PC-3 (cell line): ENCODE measurements at regions not wholly inside any gene's neighbourhood (a gene's known extent, or its start where the extent isn't known, plus 50 kb on each side); places are given as distances from the start of the nearest gene placed in this dataset.

Experiments used
- ATAC-seq: fragments of 200-7000 bp; cut with Tn5 transposase; 2 replicates; pipeline ENCODE4 v1.9.1; 2020; ENCODE audit warnings: mild to moderate bottlenecking, moderate library complexity
- BruUV-seq: library from RNA; stranded (reverse); fragments of 400-500 nt; replicated peaks from 2 replicates; lab custom pipeline; 2021; lab: Mats Ljungman, UMichigan
- CTCF ChIA-PET: fragments of 300-600 bp; sonication (Branson Sonifier 250); formaldehyde crosslinking; loops from one replicate; lab custom pipeline; 2022; ENCODE audit warnings: antibody characterized with exemption; lab: Charles Lee
- POLR2A ChIA-PET: fragments of 300-600 bp; sonication (Branson Sonifier 250); formaldehyde crosslinking; loops from one replicate; lab custom pipeline; 2022; ENCODE audit warnings: antibody characterized with exemption; ENCODE audit not compliant: unreplicated experiment; lab: Charles Lee
- DNase-seq: peaks from one replicate; pipeline ENCODE4 v3.0.0-alpha.2; 2015
- H2AFZ ChIP-seq: fragments of 300-600 bp; sonication (generic); 2 replicates; pipeline ENCODE4 v1.6.0; 2016; ENCODE audit warnings: antibody characterized with exemption, low read length
- H3F3A ChIP-seq: fragments of 300-600 bp; sonication (generic); one replicate; pipeline ENCODE4 v1.6.0; 2017; ENCODE audit warnings: antibody characterized with exemption, low read length, control low read depth, mild to moderate bottlenecking; ENCODE audit not compliant: unreplicated experiment
- H3K27ac ChIP-seq: fragments of 300-600 bp; sonication (generic); 2 replicates; pipeline ENCODE4 v1.5.1; 2016; ENCODE audit warnings: mild to moderate bottlenecking, low read length
- H3K27me3 ChIP-seq: fragments of 300-600 bp; sonication (generic); 2 replicates; pipeline ENCODE4 v1.6.1; 2016; ENCODE audit warnings: low read length, mixed read lengths
- H3K36me3 ChIP-seq: fragments of 300-600 bp; sonication (generic); 2 replicates; pipeline ENCODE4 v1.6.1; 2016; ENCODE audit warnings: low read depth, mixed run types, low read length, mixed read lengths
- H3K4me1 ChIP-seq: fragments of 300-600 bp; sonication (generic); 2 replicates; pipeline ENCODE4 v1.5.1; 2016; ENCODE audit warnings: low read length; ENCODE audit not compliant: insufficient read depth
- H3K4me2 ChIP-seq: fragments of 300-600 bp; sonication (generic); 2 replicates; pipeline ENCODE4 v1.6.0; 2016; ENCODE audit warnings: low read length
- H3K4me3 ChIP-seq: fragments of 300-600 bp; sonication (generic); 2 replicates; pipeline ENCODE4 v1.5.1; 2016; ENCODE audit warnings: mild to moderate bottlenecking, low read length, mixed read lengths
- H3K79me2 ChIP-seq: fragments of 300-600 bp; sonication (generic); 2 replicates; pipeline ENCODE4 v1.6.1; 2017; ENCODE audit warnings: low read length, mixed read lengths
- H3K9ac ChIP-seq: fragments of 300-600 bp; sonication (generic); 2 replicates; pipeline ENCODE4 v1.6.0; 2016; ENCODE audit warnings: mild to moderate bottlenecking, low read length
- H3K9me2 ChIP-seq: fragments of 300-600 bp; sonication (generic); replicated peaks from 2 replicates; pipeline ENCODE4 v1.6.1; 2016; ENCODE audit warnings: mixed run types, low read length, mixed read lengths
- H3K9me3 ChIP-seq: fragments of 300-600 bp; sonication (generic); 2 replicates; pipeline ENCODE4 v1.6.1; 2016; ENCODE audit warnings: low read length, mixed read lengths
- H4K20me1 ChIP-seq: fragments of 300-600 bp; sonication (generic); 2 replicates; pipeline ENCODE4 v1.6.1; 2016; ENCODE audit warnings: low read length, mixed read lengths
- EZH2 ChIP-seq: fragments of 300-600 bp; sonication (generic); IDR thresholded peaks from one replicate; pipeline ENCODE4 v1.6.1; 2017; ENCODE audit warnings: antibody characterized with exemption, mild to moderate bottlenecking, low read length; ENCODE audit not compliant: unreplicated experiment
- EZH2phosphoT487 ChIP-seq: fragments of 300-600 bp; sonication (generic); IDR thresholded peaks from 2 replicates; pipeline ENCODE4 v1.6.1; 2018; ENCODE audit warnings: mild to moderate bottlenecking, antibody characterized with exemption, low read length, borderline replicate concordance
- intact Hi-C: fragments of 100-400 bp; cut with micrococcal nuclease; formaldehyde crosslinking; loops from 2 replicates; pipeline ENCODE4 v1.9.0; 2023
- TF ChIP-seq, protein P1 (sequence below): fragments of 300-600 bp; sonication (generic); conservative IDR thresholded peaks from 2 replicates; pipeline ENCODE4 v1.5.1; 2017; ENCODE audit warnings: antibody characterized with exemption, low read depth, mild to moderate bottlenecking, low read length

GRCh38 chr6:6751619-6752023 is 163.1 kb downstream of the LY86 start:
- ChIA-PET CTCF (no interaction called here), POLR2A (no interaction called here)
- H3K27me3 ChIP-seq, result no peaks in the 10 kb centered on the region
- intact Hi-C loops, result no loop called here
- H3K4me2 ChIP-seq, result no peak overlapping the region
- no peak overlapping the region for H3K9ac ChIP-seq
- no peak overlapping the region for H3K4me3 ChIP-seq
- ATAC-seq (no peak), DNase-seq (no peak)
- H3K9me2 ChIP-seq, result no peaks in the 10 kb centered on the region
- H3K4me1 ChIP-seq, result peaks cover 29% of the 10 kb centered on the region
- no TSS peak for BruUV-seq
- H3K36me3 ChIP-seq, result no peaks in the 10 kb centered on the region
- H2AFZ ChIP-seq, result no peak overlapping the region
- no peaks in the 10 kb centered on the region for H3K9me3 ChIP-seq
- no peak overlapping the region for H3K27ac ChIP-seq
- TF ChIP-seq EZH2phosphoT487 (no peak), EZH2 (no peak)
- TF ChIP-seq, protein P1, sequence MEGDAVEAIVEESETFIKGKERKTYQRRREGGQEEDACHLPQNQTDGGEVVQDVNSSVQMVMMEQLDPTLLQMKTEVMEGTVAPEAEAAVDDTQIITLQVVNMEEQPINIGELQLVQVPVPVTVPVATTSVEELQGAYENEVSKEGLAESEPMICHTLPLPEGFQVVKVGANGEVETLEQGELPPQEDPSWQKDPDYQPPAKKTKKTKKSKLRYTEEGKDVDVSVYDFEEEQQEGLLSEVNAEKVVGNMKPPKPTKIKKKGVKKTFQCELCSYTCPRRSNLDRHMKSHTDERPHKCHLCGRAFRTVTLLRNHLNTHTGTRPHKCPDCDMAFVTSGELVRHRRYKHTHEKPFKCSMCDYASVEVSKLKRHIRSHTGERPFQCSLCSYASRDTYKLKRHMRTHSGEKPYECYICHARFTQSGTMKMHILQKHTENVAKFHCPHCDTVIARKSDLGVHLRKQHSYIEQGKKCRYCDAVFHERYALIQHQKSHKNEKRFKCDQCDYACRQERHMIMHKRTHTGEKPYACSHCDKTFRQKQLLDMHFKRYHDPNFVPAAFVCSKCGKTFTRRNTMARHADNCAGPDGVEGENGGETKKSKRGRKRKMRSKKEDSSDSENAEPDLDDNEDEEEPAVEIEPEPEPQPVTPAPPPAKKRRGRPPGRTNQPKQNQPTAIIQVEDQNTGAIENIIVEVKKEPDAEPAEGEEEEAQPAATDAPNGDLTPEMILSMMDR, result no peak
- H3K79me2 ChIP-seq, result no peaks in the 10 kb centered on the region
- H3F3A ChIP-seq, result no peaks in the 10 kb centered on the region
- no peaks in the 10 kb centered on the region for H4K20me1 ChIP-seq

- Histone ChIP-seq H2AFZ (no peak overlapping the region), H4K20me1 (no peaks in the 10 kb centered on the region)
- POLR2A ChIA-PET, result no interaction called here
Measured at GRCh38 chr6:6752129-6752528, 163.6 kb downstream of the LY86 start.

GRCh38 chr6:6753301-6753700 is 164.8 kb downstream of the LY86 start:
- Histone ChIP-seq H3K4me3 (no peak overlapping the region), H2AFZ (no peak overlapping the region), H3K9me2 (no peaks in the 10 kb centered on the region), H3F3A (no peaks in the 10 kb centered on the region), H3K27ac (no peak overlapping the region), H3K36me3 (no peaks in the 10 kb centered on the region), H3K4me2 (no peak overlapping the region), H3K9me3 (no peaks in the 10 kb centered on the region), H3K79me2 (no peaks in the 10 kb centered on the region), H4K20me1 (no peaks in the 10 kb centered on the region), H3K27me3 (no peaks in the 10 kb centered on the region), H3K9ac (no peak overlapping the region), H3K4me1 (peaks cover 29% of the 10 kb centered on the region)
- ATAC-seq (no peak), DNase-seq (no peak)
- no TSS peak for BruUV-seq
- TF ChIP-seq, protein P1, result no peak
- TF ChIP-seq EZH2 (no peak), EZH2phosphoT487 (no peak)
- CTCF ChIA-PET, result no interaction called here
- POLR2A ChIA-PET, result no interaction called here
- intact Hi-C loops, result no loop called here

More at GRCh38 chr6:6752129-6752528, 163.6 kb downstream of the LY86 start:
- DNase-seq (no peak), ATAC-seq (no peak)
- Histone ChIP-seq H3K27ac (no peak overlapping the region), H3K27me3 (no peaks in the 10 kb centered on the region), H3K9ac (no peak overlapping the region), H3F3A (no peaks in the 10 kb centered on the region), H3K4me1 (peaks cover 29% of the 10 kb centered on the region), H3K9me3 (no peaks in the 10 kb centered on the region), H3K4me2 (no peak overlapping the region), H3K36me3 (no peaks in the 10 kb centered on the region), H3K9me2 (no peaks in the 10 kb centered on the region), H3K79me2 (no peaks in the 10 kb centered on the region), H3K4me3 (no peak overlapping the region)
- intact Hi-C loops, result no loop called here
- BruUV-seq, result no TSS peak
- TF ChIP-seq EZH2phosphoT487 (no peak), EZH2 (no peak)
- TF ChIP-seq, protein P1, result no peak
- CTCF ChIA-PET, result no interaction called here
